Mesodermal cell (in vitro differentiated cells): ENCODE measurements at regions not wholly inside any gene's neighbourhood (a gene's known extent, or its start where the extent isn't known, plus 50 kb on each side); places are given as distances from the start of the nearest gene placed in this dataset.

Experiments
- H3K27ac ChIP-seq: 2 replicates; pipeline ENCODE4 v1.7.0; 2013; ENCODE audit warnings: mild to moderate bottlenecking, low read depth, low read length, moderate library complexity; ENCODE audit not compliant: severe bottlenecking
- H3K36me3 ChIP-seq: 2 replicates; pipeline ENCODE4 v1.7.1; 2013; ENCODE audit warnings: mild to moderate bottlenecking, low read length, moderate library complexity; ENCODE audit not compliant: control insufficient read depth, insufficient read depth
- H3K4me1 ChIP-seq: one replicate; pipeline ENCODE4 v1.7.1; 2013; ENCODE audit warnings: mild to moderate bottlenecking, low read length; ENCODE audit not compliant: insufficient read depth, control insufficient read depth, poor library complexity, severe bottlenecking
- H3K4me3 ChIP-seq: 2 replicates; pipeline ENCODE4 v1.7.0; 2013; ENCODE audit warnings: low read length, control low read depth, mild to moderate bottlenecking; ENCODE audit not compliant: insufficient read depth, poor library complexity, severe bottlenecking; ENCODE audit errors: extremely low read depth
- H3K9me3 ChIP-seq: 2 replicates; pipeline ENCODE4 v1.7.1; 2013; ENCODE audit warnings: mild to moderate bottlenecking, low read length, moderate library complexity; ENCODE audit not compliant: control insufficient read depth
- WGBS, 2 experiments: methylation state at CpG; one replicate each; pipeline ENCODE4 v1.1.5; 2013; ENCODE audit warnings: missing lambda C conversion rate in 2 of 2; ENCODE audit not compliant: insufficient coverage in 2 of 2; 5-methylcytosine and 5-hydroxymethylcytosine counted together

GRCh38 chr12:13770576-13770975 is 210.8 kb downstream of the GRIN2B start:
- Histone ChIP-seq H3K9me3 (no peaks in the 10 kb centered on the region), H3K36me3 (no peaks in the 10 kb centered on the region), H3K4me3 (no peak overlapping the region), H3K4me1 (no peaks in the 10 kb centered on the region), H3K27ac (no peak overlapping the region)
- 94% methylated on average over 2 of the region's 3 CpGs; no CpG with 5 or more reads in 1 of the 2 experiments for WGBS, 2 experiments

GRCh38 chr12:13769966-13770365 is 211.4 kb downstream of the GRIN2B start:
- Histone ChIP-seq H3K9me3 (no peaks in the 10 kb centered on the region), H3K36me3 (no peaks in the 10 kb centered on the region), H3K4me1 (no peaks in the 10 kb centered on the region), H3K27ac (no peak overlapping the region), H3K4me3 (no peak overlapping the region)

GRCh38 chr12:13769273-13769672 is 212.1 kb downstream of the GRIN2B start:
- no peak overlapping the region for H3K4me3 ChIP-seq
- H3K9me3 ChIP-seq = no peaks in the 10 kb centered on the region
- H3K36me3 ChIP-seq = no peaks in the 10 kb centered on the region
- no peak overlapping the region for H3K27ac ChIP-seq
- no peaks in the 10 kb centered on the region for H3K4me1 ChIP-seq
- WGBS, 2 experiments = 94 to 96% methylated on average over 3 to 4 of the region's 4 CpGs

- H3K27ac ChIP-seq = no peak overlapping the region
- H3K4me3 ChIP-seq = no peak overlapping the region
- no peaks in the 10 kb centered on the region for H3K4me1 ChIP-seq
- WGBS, 2 experiments = 81 to 100% methylated on average over 3 of the region's 6 CpGs
- H3K9me3 ChIP-seq = no peaks in the 10 kb centered on the region
- no peaks in the 10 kb centered on the region for H3K36me3 ChIP-seq
These were observed 216.7 kb downstream of the GRIN2B start for GRCh38 chr12:13764748-13765147.

GRCh38 chr12:13749389-13749788 is 232.0 kb downstream of the GRIN2B start:
- WGBS, 2 experiments = 0 to 20% methylated on average over 1 of the region's 1 CpG
- Histone ChIP-seq H3K9me3 (no peaks in the 10 kb centered on the region), H3K4me1 (no peaks in the 10 kb centered on the region), H3K4me3 (no peak overlapping the region), H3K36me3 (no peaks in the 10 kb centered on the region), H3K27ac (no peak overlapping the region)

- WGBS, 2 experiments = 40 to 47% methylated on average over 2 of the region's 6 CpGs
- H3K27ac ChIP-seq = no peak overlapping the region
- no peak overlapping the region for H3K4me3 ChIP-seq
These were observed 236.1 kb downstream of the GRIN2B start for GRCh38 chr12:13745111-13745860.

GRCh38 chr12:13744561-13744960 is 236.8 kb downstream of the GRIN2B start:
- H3K36me3 ChIP-seq = no peaks in the 10 kb centered on the region
- no peak overlapping the region for H3K27ac ChIP-seq
- no peaks in the 10 kb centered on the region for H3K4me1 ChIP-seq
- H3K9me3 ChIP-seq = no peaks in the 10 kb centered on the region
- H3K4me3 ChIP-seq = no peak overlapping the region
- 80 to 81% methylated on average over 7 to 9 of the region's 9 CpGs for WGBS, 2 experiments

More at GRCh38 chr12:13745111-13745860, 236.1 kb downstream of the GRIN2B start:
- Histone ChIP-seq H3K4me1 (no peaks in the 10 kb centered on the region), H3K9me3 (no peaks in the 10 kb centered on the region), H3K36me3 (no peaks in the 10 kb centered on the region)

GRCh38 chr12:13740149-13740545 is 241.3 kb downstream of the GRIN2B start:
- Histone ChIP-seq H3K4me1 (no peaks in the 10 kb centered on the region), H3K27ac (peak overlapping the region; percentile 4), H3K4me3 (no peak overlapping the region), H3K36me3 (no peaks in the 10 kb centered on the region), H3K9me3 (no peaks in the 10 kb centered on the region)
- WGBS, 2 experiments = 85% methylated on average over 5 of the region's 6 CpGs

GRCh38 chr12:13735734-13736133 is 245.7 kb downstream of the GRIN2B start:
- no peak overlapping the region for H3K27ac ChIP-seq
- no peaks in the 10 kb centered on the region for H3K9me3 ChIP-seq
- no peaks in the 10 kb centered on the region for H3K36me3 ChIP-seq
- H3K4me3 ChIP-seq = no peak overlapping the region
- WGBS, 2 experiments = 84 to 95% methylated on average over 4 to 5 of the region's 5 CpGs
- H3K4me1 ChIP-seq = no peaks in the 10 kb centered on the region

- Histone ChIP-seq H3K4me3 (no peak overlapping the region), H3K9me3 (no peaks in the 10 kb centered on the region), H3K4me1 (no peaks in the 10 kb centered on the region), H3K36me3 (no peaks in the 10 kb centered on the region), H3K27ac (no peak overlapping the region)
- WGBS, 2 experiments = 67 to 86% methylated on average over 2 of the region's 2 CpGs
These were observed 246.7 kb downstream of the GRIN2B start for GRCh38 chr12:13734584-13735152.

GRCh38 chr12:13727707-13728195 is 253.7 kb downstream of the GRIN2B start:
- WGBS, 2 experiments = no CpG with 5 or more reads among the region's 1 CpG
- no peaks in the 10 kb centered on the region for H3K9me3 ChIP-seq
- H3K4me3 ChIP-seq = no peak overlapping the region
- H3K4me1 ChIP-seq = no peaks in the 10 kb centered on the region
- H3K36me3 ChIP-seq = no peaks in the 10 kb centered on the region
- no peak overlapping the region for H3K27ac ChIP-seq
